Ovary (tissue), 7 donors: ENCODE measurements at regions not wholly inside any gene's neighbourhood (a gene's known extent, or its start where the extent isn't known, plus 50 kb on each side); places are given as distances from the start of the nearest gene placed in this dataset.
"Not testable (repeated sequence)": the region's sequence is repeated elsewhere in the genome, so short reads cannot be mapped to it uniquely, and the experiment has no call there.

Source experiments
- DNase-seq, 5 donors: peaks; one replicate each; pipeline ENCODE4 v3.0.0-alpha.2; 2019 to 2020
- H3K27ac ChIP-seq, 2 donors: fragments of 200-600 bp; one replicate each; pipeline versions ENCODE4 v1.5.1 to v1.8.0; 2019 to 2022
- H3K27me3 ChIP-seq: fragments of 200-600 bp; one replicate; pipeline ENCODE4 v1.8.0; 2022
- H3K36me3 ChIP-seq: fragments of 200-600 bp; sonication (generic); one replicate; pipeline ENCODE4 v1.5.1; 2019
- H3K4me1 ChIP-seq: one replicate; pipeline ENCODE4 v1.8.1; 2013; ENCODE audit warnings: mild to moderate bottlenecking, moderate library complexity; ENCODE audit not compliant: insufficient read depth
- H3K4me3 ChIP-seq: fragments of 200-600 bp; sonication (generic); one replicate; pipeline ENCODE4 v1.5.1; 2017
- H3K9me3 ChIP-seq, 2 donors: fragments of 200-600 bp in 1 of 2; sonication (generic) in 1 of 2; one replicate each; pipeline versions ENCODE4 v1.5.1 to v1.8.1; 2013 to 2019; ENCODE audit warnings: mild to moderate bottlenecking in 1 of 2, moderate library complexity in 1 of 2
- EP300 ChIP-seq: sonication (generic); formaldehyde crosslinking; IDR thresholded peaks from one replicate; pipeline ENCODE4 v1.6.1; 2017; ENCODE audit warnings: antibody characterized with exemption
- POLR2A ChIP-seq: fragments of 450-650 bp; IDR thresholded peaks from one replicate; pipeline ENCODE4 v1.6.1; 2017; ENCODE audit warnings: antibody characterized with exemption, mild to moderate bottlenecking, moderate library complexity
- whole genome bisulfite sequencing, 3 donors: extraction: QIAGEN DNeasy Blood & Tissue Kit in 1 of 3; methylation state at CpG; one replicate each; pipeline versions ENCODE4 v1.1.5 to v1.1.7; 2013 to 2017; 5-methylcytosine and 5-hydroxymethylcytosine counted together
- intact Hi-C, 4 donors: fragments of 100-400 bp; cut with DNase I; formaldehyde crosslinking; loops; one replicate each; pipeline versions ENCODE4 v1.11.0 to v1.15.1; 2022 to 2023
- TF ChIP-seq, protein P1 (sequence below), 3 donors: fragments of 450-650 bp in 2 of 3; fragments of 200-600 bp in 1 of 3; IDR thresholded peaks; one replicate each; pipeline versions ENCODE4 v1.5.1 to v1.8.0; 2016 to 2022; ENCODE audit warnings: antibody characterized with exemption in 3 of 3, mild to moderate bottlenecking in 1 of 3
- donor health status: DM: no; HTN: no; CAD: no; lungs with moderate emphysema.
- donor health status: DM: no; HTN: no; CAD: no.
- donor health status: Bipolar disorder and iron deficiency.
- donor health status: DM: no; HTN: no; CAD: no.
- donor health status: DM: yes; HTN: yes; CAD: no.

DNA sequence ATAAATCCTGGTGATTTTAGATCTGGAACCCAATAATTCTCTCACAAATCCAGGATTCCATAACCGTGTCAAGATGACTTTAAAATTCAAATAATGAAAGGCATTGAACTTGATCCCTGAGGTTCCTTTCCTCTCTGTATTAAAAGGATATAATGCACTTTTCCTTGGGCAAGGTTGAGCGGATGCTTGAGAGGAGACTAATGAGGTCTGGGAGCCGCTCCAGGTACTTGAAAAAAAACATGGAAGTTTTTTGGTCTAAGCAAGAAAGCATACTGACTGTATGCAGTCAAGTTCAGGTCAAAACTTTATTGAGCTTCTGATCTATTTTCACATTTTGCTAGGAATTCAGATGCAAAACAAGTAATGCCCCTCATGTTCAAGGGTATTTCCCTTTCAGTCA is 318.5 kb downstream of the RAD51AP2 start:
- TF ChIP-seq EP300 = no peak
- H3K27me3 ChIP-seq = no peaks in the 10 kb centered on the region
- no peak overlapping the region for H3K4me3 ChIP-seq
- no peaks in the 10 kb centered on the region for H3K4me1 ChIP-seq
- 42 to 63% (median 53%) methylated on average over 3 of the region's 3 CpGs for WGBS, 3 donors
- DNase-seq = no peak
- intact Hi-C loops = no loop called here
- H3K36me3 ChIP-seq = no peaks in the 10 kb centered on the region
- H3K27ac ChIP-seq = no peak overlapping the region
- no peaks in the 10 kb centered on the region for H3K9me3 ChIP-seq

DNA sequence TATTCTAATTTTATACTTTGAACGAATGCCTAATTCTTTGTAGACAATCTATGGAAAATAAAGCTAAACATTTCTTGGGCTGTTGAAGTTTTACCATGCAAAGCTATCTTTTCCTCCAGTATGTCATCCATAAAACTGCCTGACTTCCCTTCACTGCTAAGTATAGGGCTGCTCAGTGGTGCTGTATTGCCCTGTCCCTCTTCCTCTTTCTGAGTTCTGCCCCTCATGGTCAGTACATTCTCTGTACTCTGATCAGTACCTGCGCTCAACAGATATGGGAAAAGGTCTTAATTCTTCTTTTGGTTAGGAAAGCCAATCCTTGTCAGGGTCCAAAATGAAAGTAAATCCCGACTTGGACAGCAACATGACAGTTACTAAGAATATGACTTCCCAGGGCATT is 321.9 kb downstream of the RAD51AP2 start:
- WGBS, 3 donors = 74 to 85% (median 84%) methylated on average over 3 of the region's 3 CpGs
- H3K9me3 ChIP-seq = no peaks in the 10 kb centered on the region
- TF ChIP-seq EP300 (no peak), POLR2A (no peak)
- TF ChIP-seq, protein P1, sequence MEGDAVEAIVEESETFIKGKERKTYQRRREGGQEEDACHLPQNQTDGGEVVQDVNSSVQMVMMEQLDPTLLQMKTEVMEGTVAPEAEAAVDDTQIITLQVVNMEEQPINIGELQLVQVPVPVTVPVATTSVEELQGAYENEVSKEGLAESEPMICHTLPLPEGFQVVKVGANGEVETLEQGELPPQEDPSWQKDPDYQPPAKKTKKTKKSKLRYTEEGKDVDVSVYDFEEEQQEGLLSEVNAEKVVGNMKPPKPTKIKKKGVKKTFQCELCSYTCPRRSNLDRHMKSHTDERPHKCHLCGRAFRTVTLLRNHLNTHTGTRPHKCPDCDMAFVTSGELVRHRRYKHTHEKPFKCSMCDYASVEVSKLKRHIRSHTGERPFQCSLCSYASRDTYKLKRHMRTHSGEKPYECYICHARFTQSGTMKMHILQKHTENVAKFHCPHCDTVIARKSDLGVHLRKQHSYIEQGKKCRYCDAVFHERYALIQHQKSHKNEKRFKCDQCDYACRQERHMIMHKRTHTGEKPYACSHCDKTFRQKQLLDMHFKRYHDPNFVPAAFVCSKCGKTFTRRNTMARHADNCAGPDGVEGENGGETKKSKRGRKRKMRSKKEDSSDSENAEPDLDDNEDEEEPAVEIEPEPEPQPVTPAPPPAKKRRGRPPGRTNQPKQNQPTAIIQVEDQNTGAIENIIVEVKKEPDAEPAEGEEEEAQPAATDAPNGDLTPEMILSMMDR (IDR thresholded peaks at IDR 0.05) = no peak
- no peaks in the 10 kb centered on the region for H3K4me1 ChIP-seq
- intact Hi-C loops = no loop called here
- no peak for DNase-seq
- H3K27me3 ChIP-seq = no peaks in the 10 kb centered on the region
- H3K4me3 ChIP-seq = no peak overlapping the region
- H3K36me3 ChIP-seq = no peaks in the 10 kb centered on the region
- no peak overlapping the region for H3K27ac ChIP-seq

DNA sequence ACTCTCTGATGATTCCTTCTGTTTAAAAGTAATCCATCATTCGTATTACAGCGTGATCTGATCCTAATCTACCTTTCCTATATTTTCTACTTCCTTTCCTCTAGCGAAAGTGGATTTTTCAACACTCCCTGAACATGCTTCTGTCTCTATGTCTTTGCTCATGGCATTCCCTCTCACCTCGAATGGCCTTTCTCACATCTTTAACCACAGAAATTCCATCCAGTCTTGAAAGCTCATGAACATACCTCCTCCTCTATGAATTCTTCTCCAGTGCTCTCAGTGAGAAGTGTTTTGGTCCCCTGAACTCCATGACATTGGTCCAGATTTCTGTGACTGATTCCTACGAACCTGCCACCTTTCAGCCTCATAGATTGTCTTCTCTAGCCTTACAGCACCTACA is 323.2 kb downstream of the RAD51AP2 start:
- Histone ChIP-seq H3K4me1 (no peaks in the 10 kb centered on the region), H3K9me3 (no peaks in the 10 kb centered on the region), H3K36me3 (no peaks in the 10 kb centered on the region), H3K27me3 (no peaks in the 10 kb centered on the region), H3K27ac (no peak overlapping the region), H3K4me3 (no peak overlapping the region)
- intact Hi-C loops = no loop called here
- TF ChIP-seq, protein P1 (IDR thresholded peaks at IDR 0.05) = no peak
- no peak for TF ChIP-seq POLR2A
- no peak for TF ChIP-seq EP300
- 79 to 86% (median 82%) methylated on average over 5 of the region's 5 CpGs for WGBS, 3 donors
- DNase-seq = no peak

DNA sequence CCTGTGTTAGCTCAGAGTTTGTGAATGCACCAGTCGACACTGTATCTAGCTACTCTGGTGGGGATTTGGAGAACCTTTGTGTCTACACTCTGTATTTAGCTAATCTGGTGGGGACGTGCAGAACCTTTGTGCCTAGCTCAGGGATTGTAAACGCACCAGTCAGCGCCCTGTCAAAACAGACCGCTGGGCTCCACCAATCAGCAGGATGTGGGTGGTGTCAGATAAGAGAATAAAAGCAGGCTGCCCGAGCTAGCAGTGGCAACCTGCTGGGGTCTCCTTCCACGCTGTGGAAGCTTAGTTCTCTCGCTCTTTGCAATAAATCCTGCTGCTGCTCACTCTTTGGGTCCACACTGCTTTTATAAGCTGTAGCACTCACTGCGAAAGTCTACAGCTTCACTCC is 324.2 kb downstream of the RAD51AP2 start:
- H3K36me3 ChIP-seq = no peaks in the 10 kb centered on the region
- no peak overlapping the region for H3K4me3 ChIP-seq
- H3K27ac ChIP-seq = no peak overlapping the region
- no peaks in the 10 kb centered on the region for H3K27me3 ChIP-seq
- intact Hi-C loops = no loop called here
- TF ChIP-seq, protein P1 (IDR thresholded peaks at IDR 0.05) = no peak
- TF ChIP-seq EP300 = no peak
- TF ChIP-seq POLR2A = no peak
- no peaks in the 10 kb centered on the region for H3K4me1 ChIP-seq
- no peak for DNase-seq
- WGBS, 3 donors = 83 to 94% (median 87%) methylated on average over 9 of the region's 9 CpGs
- no peaks in the 10 kb centered on the region for H3K9me3 ChIP-seq

DNA sequence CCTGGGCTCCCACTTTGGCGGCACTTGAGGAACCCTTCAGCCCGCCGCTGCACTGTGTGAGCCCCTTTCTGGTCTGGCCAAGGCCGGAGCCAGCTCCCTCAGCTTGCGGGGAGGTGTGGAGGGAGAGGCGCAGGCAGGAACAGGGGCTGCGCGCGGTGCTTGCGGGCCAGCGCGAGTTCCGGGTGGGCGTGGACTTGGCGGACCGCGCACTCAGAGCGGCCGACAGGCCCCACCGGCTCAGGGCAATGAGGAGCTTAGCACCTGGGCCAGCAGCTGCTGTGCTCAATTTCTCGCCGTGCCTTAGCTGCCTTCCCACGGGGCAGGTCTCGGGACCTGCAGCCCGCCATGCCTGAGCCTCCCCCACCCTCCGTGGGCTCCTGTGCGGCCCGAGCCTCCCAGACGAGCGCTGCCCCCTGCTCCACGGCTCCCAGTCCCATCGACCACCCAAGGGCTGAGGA is 324.8 kb downstream of the RAD51AP2 start:
- H3K4me3 ChIP-seq, DNase-seq, intact Hi-C loops, H3K27ac ChIP-seq, H3K27me3 ChIP-seq, H3K4me1 ChIP-seq, H3K9me3 ChIP-seq, H3K36me3 ChIP-seq: not testable (repeated sequence)
- WGBS, 3 donors = 95% methylated on average over 32 of the region's 32 CpGs

DNA sequence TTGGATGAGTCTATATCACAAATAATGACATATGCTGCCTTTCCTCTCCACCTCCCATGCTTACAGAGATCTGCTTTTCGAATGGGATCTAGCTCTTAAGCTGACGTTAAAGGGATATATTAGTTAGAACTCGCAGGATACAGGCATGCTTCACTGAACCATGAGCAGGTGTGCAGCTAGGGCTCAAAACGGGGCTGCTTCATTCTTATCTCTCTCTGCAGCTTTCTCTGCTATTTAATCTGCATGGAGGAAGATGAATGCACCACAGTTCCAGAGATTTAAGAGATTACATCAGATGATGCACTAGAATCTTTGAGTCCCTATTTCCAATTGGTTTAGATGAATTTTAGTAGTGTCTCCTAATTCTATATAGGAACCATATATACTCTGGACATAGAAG is 327.0 kb downstream of the RAD51AP2 start:
- no peak for DNase-seq
- Histone ChIP-seq H3K4me1 (no peaks in the 10 kb centered on the region), H3K36me3 (no peaks in the 10 kb centered on the region), H3K4me3 (no peak overlapping the region), H3K27me3 (no peaks in the 10 kb centered on the region), H3K9me3 (no peaks in the 10 kb centered on the region), H3K27ac (no peak overlapping the region)
- TF ChIP-seq EP300 = no peak
- TF ChIP-seq POLR2A = no peak
- TF ChIP-seq, protein P1 (IDR thresholded peaks at IDR 0.05) = no peak
- intact Hi-C loops = no loop called here
- 57 to 72% (median 68%) methylated on average over 4 of the region's 4 CpGs for WGBS, 3 donors
